GOT3 (cell line): ENCODE measurements at regions not wholly inside any gene's neighbourhood (a gene's known extent, or its start where the extent isn't known, plus 50 kb on each side); places are given as distances from the start of the nearest gene placed in this dataset.
"Not testable (repeated sequence)": the region's sequence is repeated elsewhere in the genome, so short reads cannot be mapped to it uniquely, and the experiment has no call there.

Experiments
- DNase-seq: peaks from one replicate; lab custom pipeline; 2025; ENCODE audit warnings: mixed read lengths; lab: John Stamatoyannopoulos, UW

DNA sequence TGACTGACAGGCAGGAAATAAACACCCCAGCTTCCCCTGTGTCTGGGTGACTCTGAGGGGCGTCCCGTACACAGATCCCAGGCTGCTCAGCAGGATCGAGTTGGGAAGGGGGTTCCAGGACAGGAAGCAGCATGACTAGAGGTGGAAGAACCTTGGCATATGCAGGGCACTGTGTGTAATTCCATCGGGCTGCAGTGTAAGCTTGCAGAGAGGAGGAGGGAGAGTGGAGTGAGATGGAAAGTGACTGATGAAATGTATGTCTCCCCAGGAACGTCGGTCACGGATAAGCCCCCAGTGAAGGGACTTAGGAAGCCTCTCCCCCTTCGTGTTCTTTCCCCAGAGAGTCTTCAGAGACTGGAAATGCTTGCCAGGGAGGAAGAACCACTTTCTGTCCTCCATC is 198.4 kb upstream of the SULF2 start:
- DNase-seq: not testable (repeated sequence)

DNA sequence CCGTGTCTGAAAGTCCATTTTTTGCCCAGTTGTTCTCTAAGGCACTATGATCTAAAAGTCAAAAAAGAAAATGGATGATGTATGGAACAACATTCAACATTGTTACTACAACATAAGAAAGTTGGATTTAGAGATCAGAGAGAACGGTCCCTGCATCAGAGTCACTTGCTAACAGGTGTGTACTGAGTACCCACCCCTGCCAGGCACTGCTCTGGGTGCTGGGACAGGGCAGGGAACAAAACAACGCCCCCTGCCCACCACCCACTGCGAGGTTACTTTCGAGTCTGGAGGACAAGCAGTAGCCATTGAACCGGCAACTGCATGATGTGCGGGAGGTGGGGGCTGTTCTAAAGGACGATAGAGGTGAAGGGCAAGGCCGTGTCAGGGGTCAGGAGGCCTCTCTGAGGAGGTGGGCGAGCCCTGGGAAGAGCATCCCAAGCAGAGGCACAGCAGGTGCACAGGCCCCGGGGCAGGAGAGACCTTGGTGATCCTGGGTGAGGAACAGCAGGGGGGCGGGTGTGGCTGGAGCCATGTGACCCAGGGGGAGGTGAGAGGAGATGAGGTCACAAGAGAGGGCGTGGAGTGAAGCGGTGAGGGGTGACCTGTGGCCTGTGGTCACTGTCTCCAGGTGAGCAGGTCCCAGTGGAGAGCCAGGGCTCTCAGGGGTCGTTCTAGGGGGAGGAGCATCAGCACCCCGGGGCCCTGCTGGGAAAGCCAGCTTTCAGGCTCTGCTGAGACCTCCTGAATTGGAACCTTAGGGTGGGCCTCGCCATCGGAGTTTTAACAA is 197.5 kb upstream of the SULF2 start:
- DNase-seq: no peak

- no peak for DNase-seq
These were observed 195.9 kb upstream of the SULF2 start for GRCh38 chr20:47981222-47981621.

DNA sequence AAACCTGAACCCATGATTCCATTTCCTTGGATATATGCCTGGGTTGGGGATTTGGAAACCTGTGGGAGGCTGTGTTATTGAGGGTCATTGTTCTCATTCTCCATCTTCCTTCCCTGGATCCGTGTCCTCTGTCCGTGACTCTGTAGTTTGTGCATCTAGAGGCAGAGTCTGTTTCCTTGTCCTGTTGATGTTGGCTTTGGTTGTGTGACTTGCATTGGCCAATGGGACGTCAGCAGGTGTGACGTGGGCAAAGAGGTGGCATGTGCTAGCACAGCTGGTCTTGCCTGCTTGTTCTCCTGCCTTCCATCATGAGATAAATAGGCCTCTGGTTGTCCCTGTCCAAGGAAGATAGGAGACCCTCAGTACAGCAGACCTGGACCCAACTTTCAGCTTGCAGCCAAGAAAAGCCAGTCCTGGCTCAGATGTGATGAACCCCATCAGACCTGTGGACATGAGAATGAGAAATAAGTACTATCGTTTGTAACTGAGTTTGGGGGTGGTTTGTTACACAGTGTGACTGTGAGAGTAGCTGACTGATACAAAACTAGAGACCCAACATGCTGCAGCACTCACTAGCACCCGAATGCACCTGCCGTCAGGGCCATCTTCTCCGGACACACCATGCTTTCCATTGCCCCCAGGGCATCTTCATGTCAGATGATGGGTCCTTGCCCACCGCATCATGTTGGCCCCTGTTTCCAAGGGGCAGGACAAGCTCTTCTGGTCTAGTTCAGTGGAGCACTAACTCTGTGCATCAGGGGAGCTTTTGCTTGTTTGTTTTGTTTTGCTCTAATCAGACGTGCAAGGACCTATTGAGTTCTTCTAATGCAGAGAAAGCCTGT is 195.3 kb upstream of the SULF2 start:
- DNase-seq: no peak

DNA sequence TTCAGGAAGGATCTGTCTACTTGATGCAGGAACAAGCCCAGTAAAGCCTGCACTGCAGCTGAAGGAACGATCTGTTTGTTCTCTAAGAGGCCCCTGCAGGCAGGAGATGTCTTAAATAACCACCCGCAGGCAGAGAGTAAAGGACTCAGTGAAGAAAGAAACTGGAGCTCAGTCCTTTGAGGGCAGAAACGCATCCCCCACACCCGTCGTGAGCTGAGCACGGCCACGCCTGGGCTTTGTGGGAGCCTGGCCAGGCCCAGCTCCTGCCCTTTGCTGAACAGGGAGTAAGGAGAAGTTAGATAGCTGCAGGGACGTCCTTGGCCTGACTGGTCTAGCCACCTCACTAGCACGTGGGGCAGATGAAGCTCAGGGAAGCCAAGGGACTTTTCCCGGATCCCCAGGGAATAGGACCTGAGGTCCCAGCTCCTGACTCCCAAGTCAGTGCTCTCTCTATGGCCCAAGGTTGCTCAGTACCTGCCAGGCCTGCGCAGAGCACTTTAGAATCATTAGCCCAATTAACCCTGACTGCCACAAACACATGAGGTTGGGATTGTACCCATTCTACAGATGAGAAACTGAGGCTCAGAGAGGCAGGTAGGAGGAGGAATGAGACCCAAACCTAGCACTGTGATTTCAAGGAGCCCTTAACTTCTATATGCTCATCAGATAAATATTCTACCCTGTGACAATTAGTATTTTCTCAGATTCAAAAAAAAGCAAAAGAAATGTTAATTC is 194.2 kb upstream of the SULF2 start:
- not testable (repeated sequence) for DNase-seq

DNA sequence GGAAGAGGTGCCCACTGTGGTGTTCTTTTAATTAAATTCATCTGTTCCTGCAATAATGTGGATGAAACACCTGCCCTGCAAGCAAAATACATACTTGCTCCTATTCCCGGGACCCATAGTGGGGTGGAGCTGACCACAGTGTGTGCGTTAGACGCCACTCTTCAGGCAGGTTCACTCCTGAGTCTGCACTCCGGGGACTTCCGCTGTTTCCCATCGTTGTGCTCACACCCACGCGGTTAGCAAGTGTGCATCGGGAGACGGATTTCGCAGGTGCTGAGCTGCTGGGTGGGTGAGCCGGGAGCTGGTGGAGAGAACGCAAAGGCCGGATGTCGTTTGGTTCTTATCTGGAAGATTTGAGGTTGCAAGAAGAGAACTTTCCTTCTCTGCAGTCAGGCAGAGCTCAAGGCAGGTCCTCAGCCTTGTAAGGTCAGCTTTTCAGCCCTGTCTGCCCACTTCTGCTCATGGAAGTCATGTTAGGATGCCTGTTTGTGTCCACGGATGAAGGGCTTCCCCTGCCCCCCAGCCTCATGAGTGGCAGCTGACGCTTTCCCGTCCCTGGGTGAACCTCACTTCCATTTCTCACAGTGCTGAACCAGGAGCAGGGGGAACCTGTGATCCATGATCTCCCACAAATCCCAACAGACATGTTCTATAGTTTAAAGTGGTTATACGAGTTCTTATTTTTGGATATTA is 193.3 kb upstream of the SULF2 start:
- DNase-seq: not testable (repeated sequence)

DNA sequence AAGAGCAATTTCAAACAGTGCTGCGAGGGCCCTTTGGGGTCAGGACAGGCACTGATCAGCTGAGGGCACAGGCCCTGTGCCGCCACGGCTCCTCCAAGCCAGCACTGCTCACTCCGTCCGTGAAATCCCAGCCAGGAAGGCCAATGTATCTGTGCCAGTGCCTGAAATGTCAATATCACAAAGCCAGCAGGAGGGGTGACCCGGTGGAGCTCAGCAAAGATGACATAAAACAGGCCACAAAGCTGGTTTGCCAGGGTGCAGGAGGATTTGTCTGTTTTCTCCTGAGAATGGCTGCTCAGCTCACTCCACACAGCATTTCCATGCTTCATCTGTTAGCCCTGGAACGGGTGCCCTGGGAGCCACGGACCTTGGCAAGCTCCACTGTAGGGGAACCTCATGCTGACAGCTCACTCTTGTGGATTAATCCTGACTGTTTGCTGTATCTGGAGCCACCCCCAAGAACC is 192.5 kb upstream of the SULF2 start:
- DNase-seq: not testable (repeated sequence)

GRCh38 chr20:47977017-47977788 is 191.9 kb upstream of the SULF2 start:
- DNase-seq: not testable (repeated sequence)

DNA sequence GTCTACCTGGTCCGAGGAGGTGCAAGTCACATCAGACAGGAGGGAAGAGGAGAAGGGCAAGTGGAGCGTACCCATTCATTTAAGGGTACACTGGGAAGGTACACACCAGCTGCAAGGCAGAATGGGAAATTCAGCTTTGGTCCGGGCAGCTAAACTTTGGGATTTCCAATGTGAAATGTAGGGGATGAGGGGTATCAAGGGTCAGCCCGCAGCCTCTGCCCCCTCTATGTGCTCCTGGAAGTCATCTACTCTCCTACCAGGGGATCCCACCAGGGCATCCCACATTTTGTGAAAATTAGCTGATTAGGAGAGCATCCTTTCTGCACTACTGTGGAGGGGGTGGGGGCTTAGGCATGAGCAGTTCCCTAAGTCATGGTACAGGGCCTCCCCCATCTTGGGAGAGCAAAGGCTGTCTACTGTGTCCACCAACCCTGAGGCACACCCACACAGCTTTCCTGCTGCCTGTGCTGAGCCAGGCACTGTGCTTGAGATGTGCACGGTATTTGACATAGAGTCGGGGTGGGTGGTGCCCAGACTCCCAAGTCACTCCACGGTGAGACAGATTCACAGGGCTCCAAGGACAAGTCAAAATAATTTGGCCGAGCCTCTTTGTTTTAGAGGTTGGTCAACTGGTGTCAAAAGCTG is 189.1 kb upstream of the SULF2 start:
- DNase-seq: no peak

DNA sequence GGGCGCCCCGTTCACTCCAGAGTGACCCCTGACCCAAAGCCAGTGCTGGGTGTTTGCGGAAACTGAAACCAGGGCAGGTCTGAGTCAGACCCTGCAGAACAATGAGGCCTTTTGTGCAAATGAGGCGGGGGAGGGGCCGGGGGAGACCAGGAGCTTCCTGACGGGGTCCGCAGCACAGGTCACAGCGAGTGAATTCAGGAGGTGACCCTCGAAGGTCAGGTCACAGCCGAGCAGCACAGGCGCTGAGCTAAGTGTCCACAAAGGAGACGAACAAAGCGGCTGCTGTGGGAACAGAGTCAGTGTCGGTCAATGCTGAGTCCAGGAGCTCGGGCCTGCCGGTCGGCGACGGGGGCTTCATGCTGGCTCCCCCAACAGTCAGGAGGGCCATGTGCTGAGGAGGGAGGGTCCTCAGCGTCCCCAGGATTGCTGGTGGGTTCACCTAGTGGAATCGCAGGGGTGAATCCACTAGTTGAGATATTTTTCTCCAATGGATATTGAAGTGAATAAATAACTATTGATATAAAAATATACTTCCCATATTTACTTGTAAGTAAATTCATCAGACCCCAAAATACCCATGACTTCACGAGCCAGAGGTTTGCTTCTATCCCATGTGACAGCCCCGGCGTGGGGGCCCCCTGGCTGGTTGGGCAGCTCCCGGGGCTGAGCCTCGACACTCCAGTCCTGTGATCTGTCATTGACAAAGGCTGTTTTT is 188.4 kb upstream of the SULF2 start:
- DNase-seq: no peak

- DNase-seq: no peak
These were observed 187.6 kb upstream of the SULF2 start for GRCh38 chr20:47972916-47973309.

DNA sequence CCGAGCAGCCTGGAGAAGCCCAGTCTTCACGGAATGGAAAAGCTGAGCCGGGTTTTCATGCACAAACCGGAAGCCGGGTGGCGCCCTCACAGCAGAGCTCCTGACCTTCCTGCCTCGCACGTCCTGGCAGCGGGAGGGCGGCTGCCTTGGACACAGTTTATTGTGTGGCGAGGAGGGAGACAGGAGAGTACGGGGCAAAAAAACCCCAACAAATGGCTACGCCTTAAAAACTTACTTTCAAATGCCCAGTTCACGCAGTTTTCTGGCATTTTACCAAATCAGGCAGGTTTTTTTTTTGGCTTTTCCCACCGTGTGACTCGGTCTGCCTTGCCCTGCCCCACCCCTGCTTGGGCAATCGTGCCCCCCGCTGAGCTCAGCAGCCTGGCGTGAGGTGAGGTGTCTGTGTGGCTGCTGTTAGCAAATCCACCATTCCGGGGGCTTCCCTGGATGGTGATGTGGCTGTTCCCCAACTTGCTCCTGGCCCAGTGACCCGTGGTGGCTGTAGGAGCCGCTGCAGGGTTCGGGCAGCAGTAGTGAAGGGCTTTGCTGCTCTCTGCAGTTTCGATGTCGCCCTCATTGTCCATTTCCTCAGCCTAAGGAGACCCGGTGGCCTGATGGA is 187.1 kb upstream of the SULF2 start:
- DNase-seq: not testable (repeated sequence)

DNA sequence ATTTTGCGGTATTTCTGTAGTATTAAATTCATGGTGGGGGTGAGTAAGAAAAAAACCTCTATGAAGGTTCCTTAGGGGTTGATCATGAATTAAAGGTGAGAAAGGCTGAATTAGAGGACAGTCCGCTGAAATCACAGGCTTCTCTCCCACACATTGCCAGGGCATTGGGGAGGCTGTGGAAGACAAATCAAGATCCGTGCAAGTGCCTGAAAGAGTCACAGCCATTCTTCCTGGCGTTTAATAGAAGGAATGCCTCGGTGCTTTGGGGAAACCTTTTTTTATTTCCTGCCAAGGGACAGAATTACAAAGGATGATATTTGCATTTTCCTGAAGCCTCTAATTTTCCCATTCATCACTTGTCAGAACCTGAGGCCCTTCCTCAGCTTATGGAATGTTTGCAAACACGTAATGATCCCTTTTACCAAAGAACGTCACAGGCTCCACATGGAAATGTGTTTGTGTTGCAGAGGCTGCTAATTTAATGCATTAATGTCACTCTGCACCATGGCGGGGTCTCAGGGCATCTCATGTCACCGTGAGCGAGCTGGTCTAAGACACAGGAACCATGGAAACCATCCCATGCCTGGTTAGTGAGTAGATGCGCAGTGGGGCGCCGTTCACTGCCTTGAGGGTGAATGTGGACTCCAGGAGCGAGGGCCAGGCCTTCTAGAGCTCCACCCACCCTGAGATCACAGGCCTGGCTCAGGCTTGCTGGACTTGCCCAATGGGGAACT is 185.9 kb upstream of the SULF2 start:
- DNase-seq: no peak

- no peak for DNase-seq
These were observed 185.1 kb upstream of the SULF2 start for GRCh38 chr20:47970282-47970903.

- no peak for DNase-seq
These were observed 184.1 kb upstream of the SULF2 start for GRCh38 chr20:47969426-47969825.

- DNase-seq: no peak
These were observed 183.4 kb upstream of the SULF2 start for GRCh38 chr20:47968541-47969310.

- DNase-seq: no peak
These were observed 178.9 kb upstream of the SULF2 start for GRCh38 chr20:47964149-47964548.
